Endothelial cell of umbilical vein (primary cell): ENCODE measurements at regions not wholly inside any gene's neighbourhood (a gene's known extent, or its start where the extent isn't known, plus 50 kb on each side); places are given as distances from the start of the nearest gene placed in this dataset.

Experiments
- BruUV-seq: library from RNA; stranded (reverse); fragments of 400-500 nt; replicated peaks from 2 replicates; lab custom pipeline; 2021; lab: Mats Ljungman, UMichigan
- CTCF ChIA-PET: fragments of 300-600, 350-600 bp; sonication (Branson Sonifier 250); formaldehyde crosslinking; loops from one replicate; lab custom pipeline; 2021; ENCODE audit warnings: antibody characterized with exemption, inconsistent platforms; lab: Charles Lee
- POLR2A ChIA-PET: fragments of 300-600, 350-600 bp; sonication (Branson Sonifier 250); formaldehyde crosslinking; loops from one replicate; lab custom pipeline; 2021; ENCODE audit warnings: antibody characterized with exemption, inconsistent platforms; lab: Charles Lee
- DNase-seq: peaks from one replicate; pipeline ENCODE4 v3.0.0-alpha.2; 2011; ENCODE audit warnings: low read depth, low spot score
- FAIRE-seq: peaks from 2 replicates; lab custom pipeline; 2011; peaks lifted over from hg19 to GRCh38; lab: Jason Lieb, UNC
- H2AFZ ChIP-seq: 2 replicates; pipeline ENCODE4 v1.6.0; 2012; ENCODE audit warnings: low read depth, low read length, control low read depth, inconsistent platforms
- H3K27ac ChIP-seq: 2 replicates; pipeline ENCODE4 v1.5.1; 2011; ENCODE audit warnings: low read depth, mild to moderate bottlenecking, control low read depth, low read length, moderate library complexity; ENCODE audit not compliant: insufficient read depth
- H3K27me3 ChIP-seq, 2 experiments: 2 replicates each; pipeline versions ENCODE4 v1.6.0 to v1.6.1; 2011; ENCODE audit warnings: low read length in 2 of 2, mixed read lengths in 1 of 2; ENCODE audit not compliant: control insufficient read depth in 2 of 2, insufficient read depth in 2 of 2
- H3K36me3 ChIP-seq, 2 experiments: 2 replicates in 1 of 2; 3 replicates in 1 of 2; pipeline ENCODE4 v1.5.1; 2011; ENCODE audit warnings: low read length in 2 of 2, mild to moderate bottlenecking in 1 of 2, moderate library complexity in 1 of 2; ENCODE audit not compliant: control insufficient read depth in 2 of 2, insufficient read depth in 2 of 2; ENCODE audit errors: extremely low read depth in 1 of 2
- H3K4me1 ChIP-seq: 3 replicates; pipeline ENCODE4 v1.5.1; 2011; ENCODE audit warnings: mild to moderate bottlenecking, low read length; ENCODE audit not compliant: control insufficient read depth, insufficient read depth; ENCODE audit errors: extremely low read depth
- H3K4me2 ChIP-seq: 2 replicates; pipeline ENCODE4 v1.6.1; 2011; ENCODE audit warnings: low read length, control low read depth, mixed read lengths; ENCODE audit not compliant: insufficient read depth
- H3K4me3 ChIP-seq, 3 experiments: fragments of 200-600 bp in 1 of 3; sonication (generic), shearing (Covaris generic) in 1 of 3; replicated peaks in 1 of 3; 2 replicates each; pipeline ENCODE4 v1.5.1; 2011 to 2016; ENCODE audit warnings: control low read depth in 3 of 3, low read length in 3 of 3, mild to moderate bottlenecking in 2 of 3, inconsistent platforms in 1 of 3, low read depth in 1 of 3, moderate library complexity in 1 of 3; ENCODE audit not compliant: insufficient read depth in 1 of 3
- H3K79me2 ChIP-seq: 2 replicates; pipeline ENCODE4 v1.6.0; 2012; ENCODE audit warnings: low read length, inconsistent platforms; ENCODE audit not compliant: control insufficient read depth, insufficient read depth
- H3K9ac ChIP-seq: replicated peaks from 2 replicates; pipeline ENCODE3; 2011; ENCODE audit warnings: low read length, control low read depth; ENCODE audit not compliant: insufficient read depth; ENCODE audit errors: extremely low read depth
- H3K9me1 ChIP-seq: replicated peaks from 3 replicates; pipeline ENCODE4 v1.6.0; 2011; ENCODE audit warnings: mild to moderate bottlenecking, low read length; ENCODE audit not compliant: control insufficient read depth, insufficient read depth; ENCODE audit errors: extremely low read depth
- H3K9me3 ChIP-seq: replicated peaks from 2 replicates; pipeline ENCODE4 v1.5.1; 2012; ENCODE audit warnings: low read length, inconsistent platforms; ENCODE audit not compliant: control insufficient read depth, insufficient read depth
- H4K20me1 ChIP-seq: replicated peaks from 2 replicates; pipeline ENCODE3; 2011; ENCODE audit warnings: mild to moderate bottlenecking, low read length; ENCODE audit not compliant: control insufficient read depth, insufficient read depth; ENCODE audit errors: extremely low read depth
- EZH2 ChIP-seq: IDR thresholded peaks from 2 replicates; pipeline ENCODE4 v1.6.1; 2012; ENCODE audit warnings: borderline replicate concordance, low read depth, mild to moderate bottlenecking, moderate library complexity, low read length, inconsistent platforms; ENCODE audit not compliant: severe bottlenecking
- FOS ChIP-seq: IDR thresholded peaks from 2 replicates; pipeline ENCODE4 v1.6.1; 2011; ENCODE audit warnings: mild to moderate bottlenecking, low read length, moderate library complexity, borderline replicate concordance; ENCODE audit not compliant: insufficient read depth
- GATA2 ChIP-seq: IDR thresholded peaks from 2 replicates; pipeline ENCODE4 v1.7.0; 2011; ENCODE audit warnings: low read depth, mild to moderate bottlenecking, moderate library complexity, mixed read lengths, low read length; ENCODE audit not compliant: insufficient read length, insufficient read depth
- JUN ChIP-seq: IDR thresholded peaks from 2 replicates; pipeline ENCODE4 v1.6.1; 2011; ENCODE audit warnings: borderline replicate concordance, low read depth; ENCODE audit not compliant: insufficient read length, insufficient read depth
- MYC ChIP-seq: IDR thresholded peaks from one replicate; pipeline ENCODE4 v1.6.1; 2011; ENCODE audit warnings: mild to moderate bottlenecking, low read depth, low read length
- POLR2A ChIP-seq: IDR thresholded peaks from 2 replicates; pipeline ENCODE4 v1.6.1; 2012; ENCODE audit warnings: low read depth, mild to moderate bottlenecking, control low read depth, low read length
- POLR2AphosphoS5 ChIP-seq: IDR thresholded peaks from 2 replicates; pipeline ENCODE4 v1.6.1; 2012; ENCODE audit warnings: low read depth, mild to moderate bottlenecking, control low read depth, low read length, moderate library complexity; ENCODE audit not compliant: insufficient read depth
- dilution Hi-C: fragments of 300-500 bp; cut with MboI; formaldehyde crosslinking; loops from one replicate; pipeline ENCODE4 v1.15.0; 2019; ENCODE audit warnings: low sequenced_read_pairs; ENCODE audit not compliant: extremely low pct_ligation_motif_present
- intact Hi-C: fragments of 100-400 bp; cut with micrococcal nuclease; formaldehyde crosslinking; loops from one replicate; pipeline ENCODE4 v1.10.0; 2022
- TF ChIP-seq, protein P1 (sequence below): IDR thresholded peaks from 2 replicates; pipeline ENCODE4 v1.6.1; 2011; ENCODE audit not compliant: insufficient read depth, insufficient read length
- TF ChIP-seq, protein P2 (sequence below), 2 donors: IDR thresholded peaks; 1 replicate in 1 of 2; 2 replicates in 1 of 2; pipeline ENCODE4 v1.5.1; 2011; ENCODE audit warnings: low read length in 2 of 2, mild to moderate bottlenecking in 2 of 2, moderate library complexity in 2 of 2, control low read depth in 1 of 2, inconsistent platforms in 1 of 2, low read depth in 1 of 2; ENCODE audit not compliant: insufficient read depth in 1 of 2; ENCODE audit errors: extremely low read depth in 1 of 2

DNA sequence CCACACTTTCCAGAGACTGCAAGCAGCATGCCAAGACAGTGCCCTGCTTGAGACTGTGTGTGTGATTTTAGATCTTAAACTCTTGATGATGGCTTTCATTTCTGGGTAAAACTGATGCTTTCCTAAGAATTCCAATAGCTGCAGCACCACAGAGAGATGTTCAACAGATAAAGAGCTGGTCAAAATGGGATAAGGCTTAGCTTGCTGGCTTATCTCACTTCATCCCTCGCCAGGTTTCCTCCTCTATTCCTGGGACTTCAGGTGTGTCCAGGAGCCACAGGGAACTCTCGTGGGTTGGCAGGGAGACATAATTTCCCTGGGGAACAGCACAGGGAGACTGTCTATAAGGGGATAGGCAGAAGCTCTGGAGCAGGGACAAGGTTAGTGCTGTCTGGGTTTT, 137.3 kb downstream of the KCTD15 start:
- ChIA-PET CTCF (interaction anchor here (1.0 to 1.6 kb wide), 3 partner anchors 13 to 156 kb away, joined by 3 to 5 read pairs (median 4); no protein-coding TSS in a partner anchor), POLR2A (no interaction called here)
- FAIRE-seq (no peak), DNase-seq (no peak)
- no peak overlapping the region for H3K4me2 ChIP-seq
- no peaks in the 10 kb centered on the region for H3K9me1 ChIP-seq
- H3K36me3 ChIP-seq = no peaks in the 10 kb centered on the region
- TF ChIP-seq, protein P1, sequence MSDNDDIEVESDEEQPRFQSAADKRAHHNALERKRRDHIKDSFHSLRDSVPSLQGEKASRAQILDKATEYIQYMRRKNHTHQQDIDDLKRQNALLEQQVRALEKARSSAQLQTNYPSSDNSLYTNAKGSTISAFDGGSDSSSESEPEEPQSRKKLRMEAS = no peak
- TF ChIP-seq GATA2 (no peak), EZH2 (no peak), JUN (no peak), POLR2A (no peak), FOS (no peak), MYC (no peak), POLR2AphosphoS5 (no peak)
- TF ChIP-seq, protein P2, sequence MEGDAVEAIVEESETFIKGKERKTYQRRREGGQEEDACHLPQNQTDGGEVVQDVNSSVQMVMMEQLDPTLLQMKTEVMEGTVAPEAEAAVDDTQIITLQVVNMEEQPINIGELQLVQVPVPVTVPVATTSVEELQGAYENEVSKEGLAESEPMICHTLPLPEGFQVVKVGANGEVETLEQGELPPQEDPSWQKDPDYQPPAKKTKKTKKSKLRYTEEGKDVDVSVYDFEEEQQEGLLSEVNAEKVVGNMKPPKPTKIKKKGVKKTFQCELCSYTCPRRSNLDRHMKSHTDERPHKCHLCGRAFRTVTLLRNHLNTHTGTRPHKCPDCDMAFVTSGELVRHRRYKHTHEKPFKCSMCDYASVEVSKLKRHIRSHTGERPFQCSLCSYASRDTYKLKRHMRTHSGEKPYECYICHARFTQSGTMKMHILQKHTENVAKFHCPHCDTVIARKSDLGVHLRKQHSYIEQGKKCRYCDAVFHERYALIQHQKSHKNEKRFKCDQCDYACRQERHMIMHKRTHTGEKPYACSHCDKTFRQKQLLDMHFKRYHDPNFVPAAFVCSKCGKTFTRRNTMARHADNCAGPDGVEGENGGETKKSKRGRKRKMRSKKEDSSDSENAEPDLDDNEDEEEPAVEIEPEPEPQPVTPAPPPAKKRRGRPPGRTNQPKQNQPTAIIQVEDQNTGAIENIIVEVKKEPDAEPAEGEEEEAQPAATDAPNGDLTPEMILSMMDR (IDR thresholded peaks at IDR 0.05; ENCODE audit: extremely low read depth in 1 of 2, insufficient read depth in 1 of 2, low read depth in 1 of 2, low read length in 2 of 2) = no peak
- H3K79me2 ChIP-seq = no peaks in the 10 kb centered on the region
- no peak overlapping the region for H3K27ac ChIP-seq
- BruUV-seq = no TSS peak
- no peak overlapping the region for H3K4me3 ChIP-seq
- H3K9me3 ChIP-seq = no peaks in the 10 kb centered on the region
- H3K9ac ChIP-seq = no peak overlapping the region
- intact Hi-C loops (no loop called here), dilution Hi-C loops (no loop called here)
- peaks cover 0 to 6% of the 10 kb centered on the region in 2 experiments for H3K27me3 ChIP-seq
- no peak overlapping the region for H2AFZ ChIP-seq
- H3K4me1 ChIP-seq = no peaks in the 10 kb centered on the region
- H4K20me1 ChIP-seq = no peaks in the 10 kb centered on the region
